ENCODE measurements at regions not wholly inside any gene's neighbourhood (a gene's known extent, or its start where the extent isn't known, plus 50 kb on each side); places are given as distances from the start of the nearest gene placed in this dataset.
A peak's percentile ranks its signal among the peaks of the same experiment; 100 is the strongest.

DNA sequence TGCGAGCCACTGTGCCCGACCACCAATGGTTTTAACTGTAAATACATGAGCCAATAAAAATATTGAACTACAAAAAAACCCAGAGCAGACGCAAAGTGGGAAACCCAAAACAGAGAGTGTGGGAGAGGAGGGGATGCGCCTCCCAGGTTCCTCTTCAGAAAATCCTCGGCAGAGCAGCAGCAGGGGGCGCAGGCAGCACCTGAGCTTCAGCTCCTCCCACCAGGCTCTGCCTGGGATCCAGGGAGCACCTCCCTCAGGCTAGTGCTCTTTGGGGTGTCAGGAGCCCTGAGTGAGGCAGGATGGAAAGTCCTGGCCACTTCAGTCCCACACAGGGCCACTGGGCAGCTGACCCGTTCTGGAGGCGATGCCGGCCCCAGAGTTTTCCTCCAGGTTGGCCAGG lies 536.9 kb upstream of the CDH4 start:
- TF ChIP-seq, protein P1, sequence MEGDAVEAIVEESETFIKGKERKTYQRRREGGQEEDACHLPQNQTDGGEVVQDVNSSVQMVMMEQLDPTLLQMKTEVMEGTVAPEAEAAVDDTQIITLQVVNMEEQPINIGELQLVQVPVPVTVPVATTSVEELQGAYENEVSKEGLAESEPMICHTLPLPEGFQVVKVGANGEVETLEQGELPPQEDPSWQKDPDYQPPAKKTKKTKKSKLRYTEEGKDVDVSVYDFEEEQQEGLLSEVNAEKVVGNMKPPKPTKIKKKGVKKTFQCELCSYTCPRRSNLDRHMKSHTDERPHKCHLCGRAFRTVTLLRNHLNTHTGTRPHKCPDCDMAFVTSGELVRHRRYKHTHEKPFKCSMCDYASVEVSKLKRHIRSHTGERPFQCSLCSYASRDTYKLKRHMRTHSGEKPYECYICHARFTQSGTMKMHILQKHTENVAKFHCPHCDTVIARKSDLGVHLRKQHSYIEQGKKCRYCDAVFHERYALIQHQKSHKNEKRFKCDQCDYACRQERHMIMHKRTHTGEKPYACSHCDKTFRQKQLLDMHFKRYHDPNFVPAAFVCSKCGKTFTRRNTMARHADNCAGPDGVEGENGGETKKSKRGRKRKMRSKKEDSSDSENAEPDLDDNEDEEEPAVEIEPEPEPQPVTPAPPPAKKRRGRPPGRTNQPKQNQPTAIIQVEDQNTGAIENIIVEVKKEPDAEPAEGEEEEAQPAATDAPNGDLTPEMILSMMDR (conservative IDR thresholded peaks at IDR 0.05), result peak; percentile 71
- no peak for TF ChIP-seq ZFX (IDR thresholded peaks at IDR 0.05)
